HPDE6-E6E7 (cell line): ENCODE measurements at regions not wholly inside any gene's neighbourhood (a gene's known extent, or its start where the extent isn't known, plus 50 kb on each side); places are given as distances from the start of the nearest gene placed in this dataset.

Source experiments
- DNase-seq: peaks from one replicate; pipeline ENCODE4 v3.0.0; 2011; ENCODE audit warnings: missing footprints; ENCODE audit errors: extremely low spot score

GRCh38 chr9:108191065-108191464 lies 664.7 kb downstream of the ACTL7B start:
- DNase-seq = no peak

GRCh38 chr9:108188976-108189375 lies 666.8 kb downstream of the ACTL7B start:
- DNase-seq = no peak

GRCh38 chr9:108188482-108188881 lies 667.3 kb downstream of the ACTL7B start:
- no peak for DNase-seq

GRCh38 chr9:108186642-108187395 lies 669.0 kb downstream of the ACTL7B start:
- no peak for DNase-seq

GRCh38 chr9:108185613-108186012 lies 670.2 kb downstream of the ACTL7B start:
- no peak for DNase-seq

- DNase-seq = peak; percentile 64
Observed at GRCh38 chr9:108184941-108185340, 670.8 kb downstream of the ACTL7B start.

- no peak for DNase-seq
Observed at GRCh38 chr9:108184009-108184408, 671.8 kb downstream of the ACTL7B start.

- DNase-seq = no peak
Observed at GRCh38 chr9:108182950-108183381, 672.8 kb downstream of the ACTL7B start.

- no peak for DNase-seq
Observed at GRCh38 chr9:108182270-108182669, 673.5 kb downstream of the ACTL7B start.

- DNase-seq = no peak
Observed at GRCh38 chr9:108181441-108181840, 674.3 kb downstream of the ACTL7B start.

- DNase-seq = no peak
Observed at GRCh38 chr9:108180541-108180940, 675.2 kb downstream of the ACTL7B start.

- DNase-seq = no peak
Observed at GRCh38 chr9:108178318-108178717, 677.5 kb downstream of the ACTL7B start.

- no peak for DNase-seq
Observed at GRCh38 chr9:108168236-108168850, 678.8 kb upstream of the KLF4 start.

- no peak for DNase-seq
Observed at GRCh38 chr9:108167136-108167900, 677.7 kb upstream of the KLF4 start.

GRCh38 chr9:108166519-108166918 lies 677.0 kb upstream of the KLF4 start:
- DNase-seq = no peak

- DNase-seq = no peak
Observed at GRCh38 chr9:108163321-108164005, 673.9 kb upstream of the KLF4 start.

- no peak for DNase-seq
Observed at GRCh38 chr9:108162664-108163063, 673.1 kb upstream of the KLF4 start.

- no peak for DNase-seq
Observed at GRCh38 chr9:108161503-108161902, 671.9 kb upstream of the KLF4 start.

GRCh38 chr9:108160706-108161355 lies 671.3 kb upstream of the KLF4 start:
- no peak for DNase-seq

- DNase-seq = no peak
Observed at GRCh38 chr9:108160039-108160438, 670.5 kb upstream of the KLF4 start.

- DNase-seq = no peak
Observed at GRCh38 chr9:108158236-108158995, 668.8 kb upstream of the KLF4 start.
